KMS-11 (cell line): ENCODE measurements at regions not wholly inside any gene's neighbourhood (a gene's known extent, or its start where the extent isn't known, plus 50 kb on each side); places are given as distances from the start of the nearest gene placed in this dataset.

Experiments
- H2AFZ ChIP-seq: fragments of 200-600 bp; sonication (generic); 2 replicates; pipeline ENCODE4 v1.6.1; 2016; ENCODE audit warnings: antibody characterized with exemption, mixed run types, low read depth
- H3K27ac ChIP-seq: fragments of 200-600 bp; sonication (generic); 2 replicates; pipeline ENCODE4 v1.6.1; 2016; ENCODE audit warnings: mild to moderate bottlenecking, mixed run types
- H3K27me3 ChIP-seq: fragments of 200-600 bp; sonication (generic); 2 replicates; pipeline ENCODE4 v1.6.1; 2017; ENCODE audit warnings: mild to moderate bottlenecking, low read depth, mixed run types, moderate library complexity; ENCODE audit not compliant: insufficient read depth
- H3K36me3 ChIP-seq: fragments of 200-600 bp; sonication (generic); 2 replicates; pipeline ENCODE4 v1.6.1; 2017; ENCODE audit warnings: mild to moderate bottlenecking, mixed run types; ENCODE audit not compliant: insufficient read depth
- H3K4me1 ChIP-seq: fragments of 200-600 bp; sonication (generic); 2 replicates; pipeline ENCODE4 v1.6.1; 2016; ENCODE audit warnings: mild to moderate bottlenecking, low read depth, mixed run types; ENCODE audit not compliant: poor library complexity, severe bottlenecking
- H3K4me2 ChIP-seq: fragments of 200-600 bp; sonication (generic); 2 replicates; pipeline ENCODE4 v1.7.0; 2016; ENCODE audit warnings: mild to moderate bottlenecking, mixed run types
- H3K4me3 ChIP-seq: fragments of 200-600 bp; sonication (generic); IDR thresholded peaks from 2 replicates; pipeline ENCODE4 v1.6.1; 2017; ENCODE audit warnings: low read depth, low read length, mixed read lengths; ENCODE audit not compliant: insufficient read depth
- H3K79me2 ChIP-seq: fragments of 200-600 bp; sonication (generic); 2 replicates; pipeline ENCODE4 v1.6.1; 2016; ENCODE audit warnings: low read depth, mixed run types; ENCODE audit not compliant: insufficient read depth
- H3K9ac ChIP-seq: fragments of 200-600 bp; sonication (generic); 2 replicates; pipeline ENCODE4 v1.6.1; 2016; ENCODE audit warnings: mild to moderate bottlenecking, mixed run types
- H4K20me1 ChIP-seq: fragments of 200-600 bp; sonication (generic); 2 replicates; pipeline ENCODE4 v1.6.1; 2016; ENCODE audit warnings: mild to moderate bottlenecking, mixed run types; ENCODE audit not compliant: insufficient read depth
- CTCF ChIP-seq: fragments of 200-600 bp; sonication (generic); conservative IDR thresholded peaks from 2 replicates; pipeline ENCODE4 v1.6.1; 2017; ENCODE audit warnings: low read depth, mild to moderate bottlenecking, antibody characterized with exemption, low read length, moderate library complexity, mixed read lengths

DNA sequence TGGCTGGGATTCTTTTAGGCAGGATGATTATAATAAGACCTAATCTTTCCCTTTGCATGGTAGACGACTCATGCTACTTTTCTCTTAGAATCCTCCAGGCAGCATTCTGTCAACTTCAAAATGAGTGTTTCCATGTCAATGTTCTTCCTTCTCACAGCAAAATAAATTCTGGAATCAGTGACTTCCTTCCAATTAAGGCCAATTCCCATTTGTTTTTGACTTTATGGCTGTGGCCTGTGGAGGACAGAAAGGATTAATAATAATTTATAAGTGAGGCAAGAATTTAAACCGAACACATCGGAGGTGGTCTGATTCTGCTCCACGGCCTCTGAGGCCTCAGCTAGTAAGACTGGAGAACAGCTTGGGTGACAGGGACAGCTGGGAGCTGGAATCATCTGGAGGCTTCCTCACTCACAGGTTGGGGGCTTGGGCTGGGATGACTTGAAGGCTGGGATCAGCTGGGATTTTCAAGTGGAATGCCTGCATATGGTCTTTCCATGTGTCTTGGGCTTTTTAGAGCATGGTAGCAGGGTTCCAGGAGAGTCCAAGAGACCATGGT lies 241.8 kb upstream of the MCTP2 start:
- Histone ChIP-seq H3K9ac (no peak overlapping the region), H2AFZ (no peak overlapping the region), H3K4me2 (no peak overlapping the region), H4K20me1 (no peaks in the 10 kb centered on the region), H3K4me1 (no peaks in the 10 kb centered on the region), H3K4me3 (no peak overlapping the region), H3K27me3 (no peaks in the 10 kb centered on the region), H3K27ac (no peak overlapping the region), H3K79me2 (no peaks in the 10 kb centered on the region), H3K36me3 (no peaks in the 10 kb centered on the region)
- no peak for TF ChIP-seq CTCF

- no peak overlapping the region for H3K9ac ChIP-seq
- no peaks in the 10 kb centered on the region for H3K79me2 ChIP-seq
- H3K36me3 ChIP-seq = no peaks in the 10 kb centered on the region
- H3K27me3 ChIP-seq = no peaks in the 10 kb centered on the region
- H3K4me1 ChIP-seq = no peaks in the 10 kb centered on the region
- H3K4me2 ChIP-seq = no peak overlapping the region
- no peak overlapping the region for H3K4me3 ChIP-seq
- no peak overlapping the region for H2AFZ ChIP-seq
- H3K27ac ChIP-seq = no peak overlapping the region
- TF ChIP-seq CTCF = no peak
- no peaks in the 10 kb centered on the region for H4K20me1 ChIP-seq
These were observed 244.3 kb upstream of the MCTP2 start for GRCh38 chr15:93987068-93987467.

DNA sequence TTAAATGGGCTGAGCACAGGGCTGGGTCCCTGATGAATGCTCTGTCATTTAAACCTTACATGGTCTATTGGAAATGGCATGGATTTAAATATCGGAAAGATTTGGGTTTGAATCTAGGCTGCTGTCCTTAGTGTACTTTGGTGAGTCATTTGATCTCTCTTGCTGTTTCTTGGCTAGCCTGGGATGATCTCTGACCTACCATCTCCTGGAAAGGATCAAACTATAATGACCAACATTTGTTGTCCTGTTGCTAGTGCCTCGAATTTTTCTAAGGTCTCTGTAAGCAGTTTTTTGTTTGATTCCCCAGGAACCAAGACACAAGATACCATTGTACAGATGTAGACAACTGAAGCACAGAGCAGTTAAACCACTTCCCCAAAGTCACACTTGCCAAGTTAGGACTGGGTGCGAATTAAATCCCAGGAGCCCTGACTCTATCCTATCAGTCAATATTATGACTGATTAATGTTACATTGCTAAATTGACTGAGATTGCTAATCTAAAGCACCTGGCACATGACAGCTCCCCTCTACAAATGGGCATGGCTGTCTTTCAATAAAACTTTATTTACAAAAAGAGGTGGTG lies 244.9 kb upstream of the MCTP2 start:
- H3K36me3 ChIP-seq = no peaks in the 10 kb centered on the region
- no peak overlapping the region for H3K4me2 ChIP-seq
- no peak overlapping the region for H2AFZ ChIP-seq
- no peaks in the 10 kb centered on the region for H3K4me1 ChIP-seq
- no peak overlapping the region for H3K9ac ChIP-seq
- H4K20me1 ChIP-seq = no peaks in the 10 kb centered on the region
- no peak overlapping the region for H3K4me3 ChIP-seq
- no peaks in the 10 kb centered on the region for H3K27me3 ChIP-seq
- no peaks in the 10 kb centered on the region for H3K79me2 ChIP-seq
- no peak overlapping the region for H3K27ac ChIP-seq
- no peak for TF ChIP-seq CTCF

DNA sequence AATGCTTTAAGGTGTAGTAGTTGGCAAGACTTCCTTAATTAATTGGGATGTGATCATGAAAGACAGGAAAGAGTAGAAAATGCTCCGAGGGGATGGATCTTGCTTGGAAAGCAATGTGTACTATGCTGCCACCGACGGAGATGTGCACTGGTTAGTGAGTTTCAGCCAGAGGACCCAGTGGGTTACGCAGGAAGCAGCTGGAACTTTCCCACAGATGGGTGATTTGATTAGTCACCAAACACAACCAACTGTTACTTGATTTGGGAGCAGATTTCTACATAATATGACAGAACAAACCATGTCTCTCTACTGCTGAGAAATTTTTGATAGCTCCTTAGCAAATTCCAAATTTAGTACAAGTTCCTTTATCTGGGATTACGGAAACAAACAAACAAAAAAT lies 245.4 kb upstream of the MCTP2 start:
- H3K79me2 ChIP-seq = no peaks in the 10 kb centered on the region
- H4K20me1 ChIP-seq = no peaks in the 10 kb centered on the region
- no peak overlapping the region for H3K4me2 ChIP-seq
- no peaks in the 10 kb centered on the region for H3K27me3 ChIP-seq
- H3K4me1 ChIP-seq = no peaks in the 10 kb centered on the region
- H3K9ac ChIP-seq = no peak overlapping the region
- H3K36me3 ChIP-seq = no peaks in the 10 kb centered on the region
- no peak overlapping the region for H2AFZ ChIP-seq
- TF ChIP-seq CTCF = no peak
- no peak overlapping the region for H3K27ac ChIP-seq
- no peak overlapping the region for H3K4me3 ChIP-seq
